ENCODE measurements at regions not wholly inside any gene's neighbourhood (a gene's known extent, or its start where the extent isn't known, plus 50 kb on each side); places are given as distances from the start of the nearest gene placed in this dataset.

GRCh38 chr11:22567759-22568158, 57.9 kb downstream of the FANCF start:
- DNase-seq (ENCODE audit: low read depth): no peak
- TF ChIP-seq CTCF (IDR thresholded peaks at IDR 0.05; ENCODE audit: low read length, missing control alignments): no peak
- H3K4me3 ChIP-seq (replicated peaks; ENCODE audit: low read depth, low read length): no peak overlapping the region

GRCh38 chr11:22566293-22566692, 59.3 kb downstream of the FANCF start:
- TF ChIP-seq CTCF (IDR thresholded peaks at IDR 0.05; ENCODE audit: low read length, missing control alignments): no peak
- DNase-seq (ENCODE audit: low read depth): no peak
- no peak overlapping the region for H3K4me3 ChIP-seq (replicated peaks; ENCODE audit: low read depth, low read length)

- H3K4me3 ChIP-seq (replicated peaks; ENCODE audit: low read depth, low read length): no peak overlapping the region
- DNase-seq (ENCODE audit: low read depth): no peak
- no peak for TF ChIP-seq CTCF (IDR thresholded peaks at IDR 0.05; ENCODE audit: low read length, missing control alignments)
Measured at GRCh38 chr11:22561283-22561682, 64.3 kb downstream of the FANCF start.

- H3K4me3 ChIP-seq (replicated peaks; ENCODE audit: low read depth, low read length): no peak overlapping the region
- DNase-seq (ENCODE audit: low read depth): no peak
- no peak for TF ChIP-seq CTCF (IDR thresholded peaks at IDR 0.05; ENCODE audit: low read length, missing control alignments)
Measured at GRCh38 chr11:22559416-22559815, 66.2 kb downstream of the FANCF start.

GRCh38 chr11:22558664-22559063, 67.0 kb downstream of the FANCF start:
- DNase-seq (ENCODE audit: low read depth): peak; percentile 37
- H3K4me3 ChIP-seq (replicated peaks; ENCODE audit: low read depth, low read length): no peak overlapping the region
- TF ChIP-seq CTCF (IDR thresholded peaks at IDR 0.05; ENCODE audit: low read length, missing control alignments): no peak

GRCh38 chr11:22556381-22556780, 69.2 kb downstream of the FANCF start:
- TF ChIP-seq CTCF (IDR thresholded peaks at IDR 0.05; ENCODE audit: low read length, missing control alignments): no peak
- DNase-seq (ENCODE audit: low read depth): no peak
- H3K4me3 ChIP-seq (replicated peaks; ENCODE audit: low read depth, low read length): no peak overlapping the region

- TF ChIP-seq CTCF (IDR thresholded peaks at IDR 0.05; ENCODE audit: low read length, missing control alignments): no peak
- peak; percentile 1 for DNase-seq (ENCODE audit: low read depth)
- no peak overlapping the region for H3K4me3 ChIP-seq (replicated peaks; ENCODE audit: low read depth, low read length)
Measured at GRCh38 chr11:22555881-22556280, 69.7 kb downstream of the FANCF start.

All from fibroblast of pulmonary artery (primary cell).